SK-N-SH (cell line): ENCODE measurements at regions not wholly inside any gene's neighbourhood (a gene's known extent, or its start where the extent isn't known, plus 50 kb on each side); places are given as distances from the start of the nearest gene placed in this dataset.

ENCODE experiments used
- FOXM1 ChIP-seq: IDR thresholded peaks from 2 replicates; pipeline ENCODE4 v1.4.0; 2012; ENCODE audit warnings: low read depth, mild to moderate bottlenecking
- MXI1 ChIP-seq: IDR thresholded peaks from 2 replicates; pipeline ENCODE4 v1.6.1; 2012; ENCODE audit warnings: mild to moderate bottlenecking, low read depth, low read length, improper control_type of control experiment
- TAF1 ChIP-seq: IDR thresholded peaks from 2 replicates; pipeline ENCODE4 v1.6.1; 2012; ENCODE audit warnings: low read depth, mild to moderate bottlenecking, low read length, moderate library complexity, borderline replicate concordance
- TCF12 ChIP-seq: IDR thresholded peaks from 2 replicates; pipeline ENCODE4 v1.4.0; 2012
- TF ChIP-seq, protein P1 (sequence below): fragments of 200-600 bp; sonication (generic); IDR thresholded peaks from 2 replicates; pipeline ENCODE4 v1.6.1; 2017; ENCODE audit warnings: antibody characterized with exemption, mild to moderate bottlenecking, moderate library complexity

DNA sequence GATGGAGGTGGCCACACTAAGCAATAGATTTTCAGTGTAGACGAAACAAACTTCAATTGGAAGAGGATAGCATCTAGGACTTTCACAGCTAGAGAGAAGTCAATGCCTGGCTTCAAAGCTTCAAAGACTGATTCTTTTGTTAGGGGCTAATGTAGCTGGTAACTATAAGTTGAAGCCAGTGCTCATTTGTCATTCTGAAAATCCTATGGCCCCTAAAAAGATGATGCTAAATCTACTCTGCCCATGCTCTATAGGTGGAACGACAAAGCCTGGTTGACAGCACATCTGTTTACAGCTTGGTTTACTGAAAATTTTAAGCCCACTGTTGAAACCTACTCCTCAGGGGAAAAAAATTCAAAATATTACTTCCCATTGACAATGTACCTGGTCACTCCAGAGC lies 226.7 kb downstream of the BCAS1 start:
- no peak for TF ChIP-seq TAF1
- TF ChIP-seq, protein P1, sequence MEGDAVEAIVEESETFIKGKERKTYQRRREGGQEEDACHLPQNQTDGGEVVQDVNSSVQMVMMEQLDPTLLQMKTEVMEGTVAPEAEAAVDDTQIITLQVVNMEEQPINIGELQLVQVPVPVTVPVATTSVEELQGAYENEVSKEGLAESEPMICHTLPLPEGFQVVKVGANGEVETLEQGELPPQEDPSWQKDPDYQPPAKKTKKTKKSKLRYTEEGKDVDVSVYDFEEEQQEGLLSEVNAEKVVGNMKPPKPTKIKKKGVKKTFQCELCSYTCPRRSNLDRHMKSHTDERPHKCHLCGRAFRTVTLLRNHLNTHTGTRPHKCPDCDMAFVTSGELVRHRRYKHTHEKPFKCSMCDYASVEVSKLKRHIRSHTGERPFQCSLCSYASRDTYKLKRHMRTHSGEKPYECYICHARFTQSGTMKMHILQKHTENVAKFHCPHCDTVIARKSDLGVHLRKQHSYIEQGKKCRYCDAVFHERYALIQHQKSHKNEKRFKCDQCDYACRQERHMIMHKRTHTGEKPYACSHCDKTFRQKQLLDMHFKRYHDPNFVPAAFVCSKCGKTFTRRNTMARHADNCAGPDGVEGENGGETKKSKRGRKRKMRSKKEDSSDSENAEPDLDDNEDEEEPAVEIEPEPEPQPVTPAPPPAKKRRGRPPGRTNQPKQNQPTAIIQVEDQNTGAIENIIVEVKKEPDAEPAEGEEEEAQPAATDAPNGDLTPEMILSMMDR: no peak
- no peak for TF ChIP-seq TCF12
- no peak for TF ChIP-seq FOXM1
- TF ChIP-seq MXI1: no peak
